ENCODE measurements at regions not wholly inside any gene's neighbourhood (a gene's known extent, or its start where the extent isn't known, plus 50 kb on each side); places are given as distances from the start of the nearest gene placed in this dataset.

GRCh38 chr5:156178117-156178516, 148.8 kb upstream of the SGCD start:
- TF ChIP-seq CTCF (conservative IDR thresholded peaks at IDR 0.05; ENCODE audit: low read depth, low read length) = no peak
- TF ChIP-seq FOS (IDR thresholded peaks at IDR 0.05; ENCODE audit: low read depth, low read length) = no peak
- no peak for TF ChIP-seq POLR2A (IDR thresholded peaks at IDR 0.05; ENCODE audit: low read depth, low read length)
- no peak for TF ChIP-seq ELK1 (IDR thresholded peaks at IDR 0.05; ENCODE audit: borderline replicate concordance, low read depth, low read length)
